ENCODE measurements at regions not wholly inside any gene's neighbourhood (a gene's known extent, or its start where the extent isn't known, plus 50 kb on each side); places are given as distances from the start of the nearest gene placed in this dataset.
A peak's percentile ranks its signal among the peaks of the same experiment; 100 is the strongest.

- Histone ChIP-seq H3K79me2 (ENCODE audit: insufficient read depth, low read length) (no peaks in the 10 kb centered on the region), H2AFZ (ENCODE audit: low read length) (no peak overlapping the region), H3F3A (ENCODE audit: low read depth) (no peaks in the 10 kb centered on the region), H3K9ac (ENCODE audit: low read depth, low read length, poor library complexity, severe bottlenecking) (no peak overlapping the region), H3K4me2 (ENCODE audit: low read depth, low read length, poor library complexity, severe bottlenecking) (no peak overlapping the region), H3K9me2 (replicated peaks; ENCODE audit: low read depth, low read length) (no peaks in the 10 kb centered on the region), H3K4me3 (ENCODE audit: low read length, poor library complexity, severe bottlenecking) (no peak overlapping the region), H3K36me3 (ENCODE audit: insufficient read depth, low read length) (no peaks in the 10 kb centered on the region), H4K20me1 (ENCODE audit: insufficient read depth, low read length, poor library complexity, severe bottlenecking) (no peaks in the 10 kb centered on the region), H3K4me1 (ENCODE audit: insufficient read depth, low read length, poor library complexity, severe bottlenecking) (no peaks in the 10 kb centered on the region), H3K9me3 (ENCODE audit: insufficient read depth, low read depth, low read length) (no peaks in the 10 kb centered on the region), H3K27me3 (ENCODE audit: insufficient read depth, low read length, poor library complexity, severe bottlenecking) (no peaks in the 10 kb centered on the region)
- TF ChIP-seq EZH2phosphoT487 (IDR thresholded peaks at IDR 0.05; ENCODE audit: borderline replicate concordance) (no peak), CTCF (conservative IDR thresholded peaks at IDR 0.05; ENCODE audit: low read length) (no peak)
Measured at GRCh38 chr18:67815280-67815679, 298.8 kb upstream of the DSEL start.

GRCh38 chr18:67813380-67814028 is 297.0 kb upstream of the DSEL start:
- no peak overlapping the region for H3K4me3 ChIP-seq (ENCODE audit: low read length, poor library complexity, severe bottlenecking)
- H3K79me2 ChIP-seq (ENCODE audit: insufficient read depth, low read length) = no peaks in the 10 kb centered on the region
- H3K9me2 ChIP-seq (replicated peaks; ENCODE audit: low read depth, low read length) = no peaks in the 10 kb centered on the region
- H3K9me3 ChIP-seq (ENCODE audit: insufficient read depth, low read depth, low read length) = no peaks in the 10 kb centered on the region
- no peaks in the 10 kb centered on the region for H3F3A ChIP-seq (ENCODE audit: low read depth)
- no peak overlapping the region for H3K9ac ChIP-seq (ENCODE audit: low read depth, low read length, poor library complexity, severe bottlenecking)
- H3K4me2 ChIP-seq (ENCODE audit: low read depth, low read length, poor library complexity, severe bottlenecking) = peak overlapping the region; percentile 10
- no peak overlapping the region for H2AFZ ChIP-seq (ENCODE audit: low read length)
- H4K20me1 ChIP-seq (ENCODE audit: insufficient read depth, low read length, poor library complexity, severe bottlenecking) = no peaks in the 10 kb centered on the region
- TF ChIP-seq EZH2phosphoT487 (IDR thresholded peaks at IDR 0.05; ENCODE audit: borderline replicate concordance) (no peak), CTCF (conservative IDR thresholded peaks at IDR 0.05; ENCODE audit: low read length) (no peak)
- no peaks in the 10 kb centered on the region for H3K4me1 ChIP-seq (ENCODE audit: insufficient read depth, low read length, poor library complexity, severe bottlenecking)
- H3K27me3 ChIP-seq (ENCODE audit: insufficient read depth, low read length, poor library complexity, severe bottlenecking) = no peaks in the 10 kb centered on the region
- H3K36me3 ChIP-seq (ENCODE audit: insufficient read depth, low read length) = no peaks in the 10 kb centered on the region

DNA sequence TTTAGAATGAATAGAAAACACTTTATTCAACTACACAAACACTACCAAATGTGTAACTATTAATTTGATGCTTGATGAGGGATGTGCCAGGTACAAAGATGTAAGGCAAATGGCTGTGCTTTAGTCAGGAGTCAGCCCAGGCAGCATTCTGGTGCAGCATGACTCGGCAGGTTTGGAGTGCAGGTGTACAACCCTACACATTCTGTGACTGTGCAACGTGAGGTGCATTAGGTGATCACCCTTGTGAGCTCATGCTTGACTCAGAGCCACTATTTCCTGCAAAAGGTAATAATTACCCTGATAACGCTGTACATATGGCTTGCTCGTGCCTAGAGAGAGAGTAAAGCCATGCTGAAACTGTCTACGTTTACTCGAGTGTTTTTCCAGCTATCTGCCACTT is 288.7 kb upstream of the DSEL start:
- H3K27me3 ChIP-seq (ENCODE audit: insufficient read depth, low read length, poor library complexity, severe bottlenecking) = no peaks in the 10 kb centered on the region
- H3K4me1 ChIP-seq (ENCODE audit: insufficient read depth, low read length, poor library complexity, severe bottlenecking) = no peaks in the 10 kb centered on the region
- no peak overlapping the region for H3K4me2 ChIP-seq (ENCODE audit: low read depth, low read length, poor library complexity, severe bottlenecking)
- H3K9me3 ChIP-seq (ENCODE audit: insufficient read depth, low read depth, low read length) = peaks cover 5% of the 10 kb centered on the region; the same call in 1 of the 2 replicates
- no peak overlapping the region for H3K9ac ChIP-seq (ENCODE audit: low read depth, low read length, poor library complexity, severe bottlenecking)
- TF ChIP-seq CTCF (conservative IDR thresholded peaks at IDR 0.05; ENCODE audit: low read length) (no peak), EZH2phosphoT487 (IDR thresholded peaks at IDR 0.05; ENCODE audit: borderline replicate concordance) (no peak)
- H3K4me3 ChIP-seq (ENCODE audit: low read length, poor library complexity, severe bottlenecking) = no peak overlapping the region
- no peak overlapping the region for H2AFZ ChIP-seq (ENCODE audit: low read length)
- no peaks in the 10 kb centered on the region for H3K36me3 ChIP-seq (ENCODE audit: insufficient read depth, low read length)
- no peaks in the 10 kb centered on the region for H3F3A ChIP-seq (ENCODE audit: low read depth)
- no peaks in the 10 kb centered on the region for H4K20me1 ChIP-seq (ENCODE audit: insufficient read depth, low read length, poor library complexity, severe bottlenecking)
- no peaks in the 10 kb centered on the region for H3K9me2 ChIP-seq (replicated peaks; ENCODE audit: low read depth, low read length)
- no peaks in the 10 kb centered on the region for H3K79me2 ChIP-seq (ENCODE audit: insufficient read depth, low read length)
